GM10266 (cell line): ENCODE measurements at regions not wholly inside any gene's neighbourhood (a gene's known extent, or its start where the extent isn't known, plus 50 kb on each side); places are given as distances from the start of the nearest gene placed in this dataset.

Source experiments
- DNase-seq: peaks from one replicate; pipeline ENCODE4 v3.0.0; 2012; ENCODE audit errors: extremely low spot score
- TF ChIP-seq, protein P1 (sequence below): IDR thresholded peaks from 2 replicates; pipeline ENCODE4 v1.5.1; 2012; ENCODE audit warnings: mild to moderate bottlenecking, low read depth; ENCODE audit not compliant: control insufficient read depth, insufficient read depth; ENCODE audit errors: missing control alignments

- no peak for DNase-seq
- TF ChIP-seq, protein P1, sequence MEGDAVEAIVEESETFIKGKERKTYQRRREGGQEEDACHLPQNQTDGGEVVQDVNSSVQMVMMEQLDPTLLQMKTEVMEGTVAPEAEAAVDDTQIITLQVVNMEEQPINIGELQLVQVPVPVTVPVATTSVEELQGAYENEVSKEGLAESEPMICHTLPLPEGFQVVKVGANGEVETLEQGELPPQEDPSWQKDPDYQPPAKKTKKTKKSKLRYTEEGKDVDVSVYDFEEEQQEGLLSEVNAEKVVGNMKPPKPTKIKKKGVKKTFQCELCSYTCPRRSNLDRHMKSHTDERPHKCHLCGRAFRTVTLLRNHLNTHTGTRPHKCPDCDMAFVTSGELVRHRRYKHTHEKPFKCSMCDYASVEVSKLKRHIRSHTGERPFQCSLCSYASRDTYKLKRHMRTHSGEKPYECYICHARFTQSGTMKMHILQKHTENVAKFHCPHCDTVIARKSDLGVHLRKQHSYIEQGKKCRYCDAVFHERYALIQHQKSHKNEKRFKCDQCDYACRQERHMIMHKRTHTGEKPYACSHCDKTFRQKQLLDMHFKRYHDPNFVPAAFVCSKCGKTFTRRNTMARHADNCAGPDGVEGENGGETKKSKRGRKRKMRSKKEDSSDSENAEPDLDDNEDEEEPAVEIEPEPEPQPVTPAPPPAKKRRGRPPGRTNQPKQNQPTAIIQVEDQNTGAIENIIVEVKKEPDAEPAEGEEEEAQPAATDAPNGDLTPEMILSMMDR: no peak
Observed at GRCh38 chr11:15864026-15864805, 492.1 kb downstream of the SOX6 start.

GRCh38 chr11:15865212-15865987 is 490.9 kb downstream of the SOX6 start:
- no peak for DNase-seq
- TF ChIP-seq, protein P1: no peak

GRCh38 chr11:15867871-15868270 is 488.5 kb downstream of the SOX6 start:
- DNase-seq: no peak
- TF ChIP-seq, protein P1: no peak

DNA sequence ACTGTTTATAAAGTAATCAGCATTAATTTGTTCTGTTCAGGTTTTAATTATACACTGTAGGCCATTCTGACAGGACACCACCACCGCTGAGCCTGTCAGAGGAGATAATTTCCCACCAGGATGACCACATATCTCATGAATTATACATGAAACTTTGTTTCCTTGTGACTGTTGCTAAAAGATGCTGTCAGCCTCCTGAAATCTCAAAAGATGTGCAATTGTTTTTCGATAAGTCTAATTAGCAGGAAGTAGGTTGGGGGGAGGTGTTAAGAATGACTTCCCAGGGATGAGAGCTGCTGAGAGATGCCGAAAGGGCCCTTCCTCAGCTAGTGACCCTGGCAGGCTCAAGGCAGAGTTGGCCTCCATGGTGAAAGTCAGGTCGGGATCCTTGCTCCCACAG is 485.4 kb downstream of the SOX6 start:
- no peak for DNase-seq
- TF ChIP-seq, protein P1: no peak

GRCh38 chr11:15871904-15872626 is 484.3 kb downstream of the SOX6 start:
- no peak for DNase-seq
- TF ChIP-seq, protein P1: no peak

DNA sequence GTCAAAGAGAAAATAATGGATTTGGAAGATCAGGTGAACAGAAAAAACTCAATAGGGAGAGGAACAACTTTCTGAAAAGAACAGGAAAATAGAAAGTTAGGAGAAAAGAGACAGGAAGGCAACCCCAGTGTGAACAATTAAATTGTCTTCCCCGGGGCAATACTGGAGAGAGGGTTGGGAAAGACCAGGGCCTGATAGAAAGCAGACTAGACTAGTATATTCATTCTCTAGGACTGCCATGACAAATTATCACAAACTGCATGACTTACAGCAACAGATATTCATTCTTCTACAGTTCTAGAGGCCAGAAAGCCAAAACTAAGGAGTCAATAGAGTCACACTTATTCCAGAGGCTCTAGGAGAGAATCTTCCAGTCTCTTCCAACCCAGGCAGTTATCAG is 482.8 kb downstream of the SOX6 start:
- no peak for DNase-seq
- TF ChIP-seq, protein P1: no peak
